ENCODE measurements at regions not wholly inside any gene's neighbourhood (a gene's known extent, or its start where the extent isn't known, plus 50 kb on each side); places are given as distances from the start of the nearest gene placed in this dataset.
"Not testable (repeated sequence)": the region's sequence is repeated elsewhere in the genome, so short reads cannot be mapped to it uniquely, and the experiment has no call there.

DNA sequence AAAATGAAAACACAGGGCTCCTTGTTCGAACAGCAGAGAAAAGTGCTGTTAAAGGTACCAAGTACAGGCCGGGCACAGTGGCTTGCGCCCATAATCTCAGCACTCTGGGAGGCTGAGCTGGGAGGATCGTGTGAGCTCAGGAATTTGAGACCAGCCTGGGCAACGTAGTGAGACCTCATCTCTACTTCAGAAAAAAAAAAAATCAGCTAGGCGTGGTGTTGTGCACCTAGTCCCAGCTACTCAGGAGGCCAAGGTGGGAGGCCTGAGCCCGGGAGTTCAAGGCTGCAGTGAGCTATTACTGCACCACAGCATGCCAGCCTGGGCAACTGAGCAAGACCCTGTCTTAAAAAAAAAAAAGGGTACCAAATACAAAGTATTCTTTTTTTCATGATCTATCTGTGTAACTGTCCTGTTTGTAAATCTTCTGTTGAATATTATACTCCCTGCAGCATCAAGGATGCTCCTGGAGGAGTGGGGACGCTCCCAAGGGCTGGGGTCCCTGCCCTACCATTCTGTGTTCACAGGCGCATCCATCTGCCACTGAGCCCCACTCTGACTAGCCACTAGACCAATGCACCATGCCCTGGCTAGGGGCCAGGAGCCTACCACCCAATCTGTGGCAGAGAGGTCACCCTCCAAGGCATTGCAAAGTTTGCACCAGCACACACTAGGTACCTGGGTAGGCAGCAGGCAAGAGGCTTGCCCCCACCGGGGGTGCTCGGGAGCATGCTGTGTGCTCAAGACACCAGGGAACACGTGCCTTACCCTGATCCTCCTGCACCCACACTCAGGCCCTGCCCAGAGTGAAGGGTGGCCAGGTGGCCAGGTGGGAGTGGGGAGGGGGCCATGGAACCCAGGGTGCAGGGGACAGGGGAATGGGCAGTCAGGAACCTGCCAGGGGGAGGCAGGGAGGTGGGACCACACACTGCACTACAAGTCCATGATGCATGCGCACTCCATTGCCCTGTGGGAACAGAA is 67.3 kb upstream of the KMT2C start:
- DNase-seq: no peak

DNA sequence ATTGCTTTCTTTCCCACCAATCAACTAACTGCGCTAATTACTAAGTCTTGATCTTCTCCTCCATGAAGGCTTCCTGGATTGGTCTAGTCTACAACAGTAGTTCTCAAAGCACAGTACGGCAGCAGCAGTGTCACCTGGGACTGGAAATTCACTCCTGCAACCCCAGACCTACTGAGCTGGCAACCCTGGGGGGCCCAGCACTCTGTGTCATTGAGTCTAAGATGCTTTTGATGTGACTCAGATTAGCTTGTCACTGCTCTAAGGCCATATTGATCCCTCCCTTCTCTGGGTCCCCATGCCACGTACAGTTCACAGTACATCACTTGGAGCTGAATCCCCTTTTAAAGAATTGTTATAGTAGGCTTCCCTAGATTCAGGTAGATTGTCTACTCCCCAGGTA is 65.7 kb upstream of the KMT2C start:
- DNase-seq: no peak

DNA sequence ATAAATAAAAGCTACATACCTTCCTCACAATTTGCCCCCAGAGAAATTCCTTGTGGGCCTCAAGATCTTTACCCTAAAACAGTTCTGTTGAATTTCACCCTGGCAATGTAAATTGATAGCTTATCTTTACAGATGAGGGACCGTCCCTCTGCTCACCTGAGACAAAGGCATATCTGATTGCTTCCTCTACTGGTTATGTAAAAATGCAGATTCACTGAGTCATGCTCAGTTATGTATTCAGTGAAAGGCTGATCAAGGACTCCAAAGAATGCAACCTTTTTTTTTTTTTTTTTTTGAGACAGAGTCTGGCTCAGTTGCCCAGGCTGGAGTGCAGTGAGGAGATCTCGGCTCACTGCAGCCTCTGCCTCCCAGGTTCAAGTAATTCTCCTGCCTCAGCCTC is 64.2 kb upstream of the KMT2C start:
- DNase-seq: not testable (repeated sequence)

DNA sequence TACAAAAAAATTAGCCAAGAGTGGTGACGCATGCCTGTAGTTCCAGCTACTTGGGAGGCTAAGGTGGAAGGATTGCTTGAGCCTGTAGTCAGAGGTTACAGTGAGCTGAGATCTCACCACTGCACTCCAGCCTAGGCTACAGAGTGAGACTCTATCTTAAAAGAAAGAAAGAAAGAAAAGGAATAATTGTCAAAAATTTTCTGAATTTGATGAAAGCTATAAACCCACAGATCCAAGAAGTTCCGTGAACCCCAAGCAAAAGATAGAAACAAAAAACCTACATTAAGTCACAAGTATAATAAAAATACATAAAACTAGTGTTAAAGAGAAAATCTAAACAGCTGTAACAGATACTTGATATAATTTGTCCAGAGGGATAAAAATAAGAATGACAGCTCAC is 60.1 kb upstream of the KMT2C start:
- DNase-seq: no peak

GRCh38 chr7:152492952-152493351 is 57.1 kb upstream of the KMT2C start:
- no peak for DNase-seq

GRCh38 chr7:152489044-152489443 is 53.2 kb upstream of the KMT2C start:
- DNase-seq: no peak

- DNase-seq: no peak
Observed at GRCh38 chr7:152486968-152487367, 51.2 kb upstream of the KMT2C start.

GRCh38 chr7:152485826-152486225 is 50.0 kb upstream of the KMT2C start:
- no peak for DNase-seq

All from stimulated activated naive CD4-positive, alpha-beta T cell (primary cell).